Islet of Langerhans (tissue), 1 donor: ENCODE measurements at regions not wholly inside any gene's neighbourhood (a gene's known extent, or its start where the extent isn't known, plus 50 kb on each side); places are given as distances from the start of the nearest gene placed in this dataset.
"Not testable (repeated sequence)": the region's sequence is repeated elsewhere in the genome, so short reads cannot be mapped to it uniquely, and the experiment has no call there.

ENCODE experiments used
- FAIRE-seq: peaks from one replicate; lab custom pipeline; 2011; peaks lifted over from hg19 to GRCh38; lab: Jason Lieb, UNC

DNA sequence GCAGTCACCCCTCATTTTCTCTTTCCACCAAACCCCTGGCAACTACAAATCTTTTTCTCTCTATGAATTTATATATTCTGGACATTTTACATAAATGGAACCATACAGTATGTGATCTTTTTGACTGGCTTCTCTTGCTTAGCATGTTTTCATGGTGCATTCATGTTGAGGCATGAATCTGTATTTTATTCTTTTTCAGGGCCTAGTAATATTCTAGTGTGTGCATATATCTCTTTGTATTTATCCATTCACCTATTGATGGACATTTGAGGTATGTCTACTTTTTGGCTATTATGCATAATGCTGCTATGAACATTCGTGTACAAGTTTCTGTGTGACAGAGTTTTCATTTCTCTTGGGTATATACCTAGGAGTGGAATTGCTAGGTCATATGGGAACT lies 78.2 kb downstream of the HACD1 start:
- no peak for FAIRE-seq

DNA sequence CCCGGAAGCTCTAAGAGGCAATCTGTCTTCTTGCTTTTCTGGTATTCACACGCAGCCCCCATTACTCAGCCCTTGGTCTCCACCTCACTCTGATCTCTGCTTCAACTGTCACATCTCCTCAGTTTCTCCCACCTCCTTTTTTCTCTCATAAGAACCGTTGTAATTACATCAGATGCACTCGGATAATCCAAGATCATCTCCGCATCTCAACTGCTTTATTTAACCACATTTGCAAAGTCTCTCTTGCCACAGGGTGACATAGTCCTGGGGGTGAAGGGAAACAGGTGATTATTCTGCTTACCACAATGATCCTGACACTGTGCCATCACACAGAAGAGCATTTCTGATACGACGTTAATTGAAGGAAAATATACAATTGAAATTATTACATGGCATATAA lies 79.9 kb downstream of the HACD1 start:
- FAIRE-seq: no peak

DNA sequence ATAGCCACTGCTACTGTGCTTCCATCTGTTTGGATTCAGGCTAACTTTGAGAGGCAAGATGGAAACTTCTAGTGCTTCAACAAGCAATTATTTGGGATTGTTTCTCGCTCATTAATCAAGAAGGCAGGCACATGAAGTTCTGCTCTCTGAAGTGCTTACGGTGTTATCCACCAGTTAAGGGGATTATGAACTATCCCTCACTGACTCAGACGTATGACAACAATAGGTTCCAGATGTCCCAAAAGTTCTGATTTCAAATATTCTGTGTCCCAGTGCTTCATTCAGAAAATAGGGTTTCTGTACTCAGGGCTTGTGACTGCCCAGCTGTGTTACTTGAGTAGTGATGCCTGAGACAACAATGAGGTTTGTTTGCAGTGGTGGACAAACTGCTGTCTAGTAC lies 81.0 kb downstream of the HACD1 start:
- no peak for FAIRE-seq

DNA sequence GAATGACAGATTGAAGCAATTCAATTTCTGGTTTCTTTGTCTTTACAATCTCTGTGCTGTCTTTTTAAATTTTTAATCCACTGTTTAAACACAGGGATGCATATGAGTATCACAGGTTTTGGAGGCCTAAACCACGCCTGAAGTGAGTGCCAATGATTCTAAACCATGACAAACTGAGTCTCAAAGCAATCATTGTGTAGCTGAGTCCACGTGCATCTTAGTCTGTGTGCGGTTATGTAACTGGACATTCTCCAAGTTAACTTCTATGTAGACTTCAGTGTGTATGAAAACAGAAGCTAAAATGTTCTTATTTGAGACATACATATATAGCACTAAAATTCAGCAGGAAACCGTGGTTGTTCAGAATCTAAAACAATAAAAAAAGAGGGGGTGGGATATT lies 79.3 kb upstream of the ST8SIA6 start:
- no peak for FAIRE-seq

DNA sequence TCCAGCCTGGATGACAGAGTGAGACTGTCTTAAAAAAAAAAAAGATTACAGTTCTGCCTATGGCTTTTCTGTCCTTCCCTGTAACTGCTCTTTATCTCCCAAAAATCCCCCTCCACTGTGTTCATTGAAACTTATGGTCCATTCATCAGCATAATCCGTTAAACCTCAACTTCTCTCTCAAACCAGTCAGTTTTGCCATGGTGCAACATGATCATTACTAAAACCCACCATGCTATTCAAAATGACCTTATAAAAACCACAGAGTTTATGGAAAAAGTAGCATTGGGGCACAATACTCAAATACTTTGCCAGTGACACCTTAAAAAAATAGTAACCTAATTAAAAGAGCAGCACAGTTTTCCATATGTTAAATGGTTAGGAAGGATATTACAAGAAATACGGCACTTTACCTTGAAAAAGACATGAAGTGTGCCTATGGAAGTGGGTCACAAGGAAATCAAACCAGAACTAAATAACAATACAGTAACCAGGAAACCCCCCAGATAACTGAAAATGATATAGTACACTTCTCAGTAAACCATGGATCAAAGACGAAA lies 74.0 kb upstream of the ST8SIA6 start:
- FAIRE-seq: no peak

DNA sequence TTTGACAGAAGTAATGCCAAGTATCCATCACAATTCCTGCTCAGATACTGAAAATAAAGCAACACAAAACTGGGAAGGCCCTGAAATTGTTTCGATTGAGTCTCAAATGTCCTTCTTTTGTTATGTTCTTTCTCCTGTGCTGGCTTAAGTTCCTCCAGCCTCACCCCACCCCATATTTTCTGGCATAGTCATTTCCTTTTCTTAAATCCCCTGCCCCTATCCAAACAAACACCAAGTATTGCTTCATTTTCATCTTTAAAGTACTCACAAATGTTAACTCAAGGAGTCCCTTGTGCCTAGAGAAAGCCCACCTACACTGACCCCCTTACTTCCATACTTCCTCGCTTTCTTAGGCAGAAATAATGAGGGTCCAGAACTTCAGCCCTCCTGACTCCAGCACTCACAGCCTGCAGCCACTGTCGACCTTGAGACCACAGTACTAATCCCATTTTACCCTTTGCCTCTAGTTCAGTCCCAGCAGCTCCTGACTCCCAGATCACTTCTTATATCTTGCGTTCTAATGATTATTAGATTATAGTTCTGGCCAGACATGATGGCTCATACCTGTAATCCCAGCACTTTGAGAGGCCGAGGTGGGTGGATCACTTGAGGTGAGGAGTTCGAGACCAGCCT lies 73.2 kb upstream of the ST8SIA6 start:
- no peak for FAIRE-seq

DNA sequence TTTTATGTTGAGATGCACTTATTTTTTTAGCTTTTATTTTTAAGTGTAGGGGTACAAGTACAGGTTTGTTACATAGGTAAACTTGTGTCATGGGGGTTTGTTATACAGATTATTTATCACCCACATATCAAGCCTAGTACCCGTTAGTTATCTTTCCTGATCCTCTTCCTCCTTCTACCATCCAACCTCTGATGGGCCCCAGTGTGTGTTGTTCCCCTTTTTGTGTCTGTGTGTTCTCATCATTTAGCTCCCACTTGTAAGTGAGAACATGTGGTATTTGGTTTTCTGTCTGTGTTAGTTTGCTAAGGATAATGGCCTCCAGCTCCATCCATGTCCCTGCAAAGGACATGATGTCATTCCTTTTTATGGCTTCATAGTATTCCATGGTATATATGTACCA lies 72.2 kb upstream of the ST8SIA6 start:
- not testable (repeated sequence) for FAIRE-seq

DNA sequence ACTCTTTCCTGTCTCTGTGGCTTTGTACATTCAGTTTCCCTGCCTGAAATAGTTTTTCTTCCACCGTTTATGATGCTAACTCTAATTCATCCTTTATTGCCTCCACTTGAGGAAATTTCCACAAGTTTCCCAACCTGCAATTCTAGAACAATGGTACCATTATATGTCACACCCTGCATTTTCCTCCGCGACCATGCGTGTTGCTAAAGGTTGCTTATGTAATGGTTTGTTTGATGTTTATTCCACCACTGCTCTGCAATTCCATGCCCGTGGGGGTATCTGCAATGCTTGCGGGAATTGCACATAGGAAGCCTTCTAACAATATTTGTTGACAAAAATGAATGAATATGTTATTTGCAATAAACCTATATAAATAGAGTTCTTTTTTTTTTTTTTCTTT lies 69.5 kb upstream of the ST8SIA6 start:
- no peak for FAIRE-seq

DNA sequence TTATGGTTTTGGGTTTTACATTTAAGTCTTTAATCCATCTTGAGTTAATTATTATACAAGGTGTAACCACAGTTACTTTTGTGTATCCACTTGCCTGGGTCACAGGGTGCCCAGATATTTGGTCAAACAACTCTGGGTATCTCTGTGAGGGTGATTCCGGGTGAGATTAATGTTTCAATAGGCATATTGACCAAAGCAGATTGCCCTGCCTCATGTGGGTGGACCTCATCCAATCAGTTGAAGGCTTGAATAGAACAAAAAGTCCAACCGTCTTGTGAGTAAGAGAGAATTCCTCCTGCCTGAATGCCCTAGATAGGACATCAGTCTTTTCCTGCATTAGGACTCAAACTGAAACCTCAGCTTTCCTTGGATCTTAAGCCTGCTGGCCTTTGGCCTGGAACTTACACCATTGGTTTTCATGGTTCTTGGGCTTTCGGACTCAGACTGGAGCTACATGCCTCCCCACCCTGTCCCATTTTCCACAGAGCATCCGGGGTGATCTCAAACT lies 68.9 kb upstream of the ST8SIA6 start:
- no peak for FAIRE-seq

DNA sequence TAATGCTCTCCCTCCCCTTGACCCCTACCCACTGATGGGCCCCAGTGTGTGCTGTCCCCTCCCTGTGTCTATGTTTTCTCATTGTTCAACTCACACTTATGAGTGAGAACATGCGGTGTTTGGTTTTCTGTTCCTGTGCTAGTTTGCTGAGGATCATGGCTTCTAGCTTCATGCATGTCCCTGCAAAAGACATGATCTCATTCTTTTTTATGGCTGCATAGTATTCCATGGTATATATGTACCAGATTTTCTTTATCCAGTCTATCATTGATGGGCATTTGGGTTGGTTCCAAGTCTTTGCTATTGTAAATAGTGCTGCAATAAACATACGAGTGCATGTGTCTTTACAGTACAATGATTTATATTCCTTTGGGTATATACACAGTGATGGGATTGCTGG lies 67.9 kb upstream of the ST8SIA6 start:
- not testable (repeated sequence) for FAIRE-seq

DNA sequence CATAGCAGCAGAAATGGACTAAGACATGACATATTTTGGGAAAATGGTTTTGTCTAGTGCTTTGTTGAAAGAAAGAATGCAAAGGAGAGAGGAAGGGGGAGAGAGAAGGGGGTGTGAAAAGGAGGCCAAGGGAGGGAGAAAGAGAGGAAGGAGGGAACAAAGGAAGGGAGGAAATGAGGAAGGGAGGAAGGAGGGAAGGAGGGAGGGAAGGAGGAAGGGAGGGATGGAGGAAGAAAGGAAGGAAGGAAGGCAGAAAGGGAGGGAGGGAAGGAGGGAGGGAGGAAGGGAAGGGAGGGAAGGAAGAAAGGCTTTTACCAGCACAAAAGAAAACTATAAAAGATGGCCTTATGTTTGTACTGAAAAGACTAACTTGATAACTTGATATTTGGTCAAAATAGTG lies 65.1 kb upstream of the ST8SIA6 start:
- FAIRE-seq: no peak

DNA sequence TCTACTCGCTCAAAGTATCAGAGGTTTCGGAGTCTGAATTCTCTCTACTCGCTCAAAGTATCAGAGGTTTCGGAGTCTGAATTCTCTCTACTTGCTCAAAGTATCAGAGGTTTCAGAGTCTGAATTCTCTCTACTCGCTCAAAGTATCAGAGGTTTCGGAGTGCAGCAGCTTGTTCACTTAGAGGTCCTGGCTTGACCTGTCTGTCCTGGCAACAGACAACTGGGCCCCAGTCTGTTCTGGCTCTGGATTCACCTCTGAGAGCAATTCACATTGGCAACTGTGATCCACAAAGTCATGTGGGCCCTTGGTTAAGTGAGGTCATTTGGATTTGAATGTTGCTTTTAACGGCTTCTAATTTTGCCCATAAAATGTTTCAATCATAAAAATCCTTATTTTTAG lies 63.9 kb upstream of the ST8SIA6 start:
- FAIRE-seq: no peak

DNA sequence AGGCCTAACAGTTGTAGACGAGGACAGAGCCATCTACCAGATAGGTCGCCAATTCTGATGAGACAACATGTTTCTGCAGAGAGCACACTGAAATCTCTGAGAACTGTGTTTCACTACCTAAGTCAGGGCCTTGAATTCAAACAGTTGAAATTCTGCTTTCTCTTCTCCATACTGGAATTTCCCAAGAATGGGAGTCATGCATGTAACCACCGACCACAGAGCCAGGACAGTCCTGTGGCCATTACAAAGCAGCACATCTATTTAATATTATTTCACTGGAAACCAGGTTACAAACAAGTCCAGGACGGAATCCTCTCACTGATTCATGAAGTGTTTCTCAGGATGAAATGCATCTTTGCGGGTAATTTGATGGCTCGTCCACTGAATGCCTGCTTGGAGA lies 62.0 kb upstream of the ST8SIA6 start:
- no peak for FAIRE-seq

DNA sequence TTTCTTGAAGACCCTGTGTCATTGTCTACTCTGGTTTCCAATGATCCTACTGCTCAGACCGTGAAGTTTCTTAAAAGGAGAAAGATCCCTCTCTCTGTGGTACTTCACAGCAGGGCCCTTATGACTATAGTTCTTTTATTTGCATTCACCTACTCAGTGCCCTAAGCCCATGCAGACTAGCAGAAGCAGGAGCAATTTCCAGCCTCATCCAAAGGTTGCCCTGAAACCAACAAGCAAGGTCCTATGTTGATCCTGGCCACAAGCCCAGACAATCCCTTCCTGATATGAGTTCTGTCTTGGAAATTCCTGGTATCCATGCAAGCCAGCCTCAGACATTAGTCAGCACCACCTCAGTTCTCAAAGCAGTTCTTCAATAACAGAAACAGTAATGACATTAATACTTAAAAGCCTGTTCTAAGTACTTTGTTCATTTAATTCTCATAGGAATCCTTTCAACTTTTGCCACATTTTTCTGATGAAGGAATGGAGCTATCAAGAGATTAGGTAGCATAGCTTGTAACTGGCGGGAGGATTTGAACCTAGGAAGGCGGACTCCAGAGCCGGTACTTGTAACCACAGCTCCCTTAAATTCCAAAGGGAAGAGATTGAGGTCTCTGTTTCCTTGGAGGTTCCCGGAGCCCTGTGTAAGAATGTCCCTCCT lies 58.1 kb upstream of the ST8SIA6 start:
- peak; percentile 56 for FAIRE-seq

DNA sequence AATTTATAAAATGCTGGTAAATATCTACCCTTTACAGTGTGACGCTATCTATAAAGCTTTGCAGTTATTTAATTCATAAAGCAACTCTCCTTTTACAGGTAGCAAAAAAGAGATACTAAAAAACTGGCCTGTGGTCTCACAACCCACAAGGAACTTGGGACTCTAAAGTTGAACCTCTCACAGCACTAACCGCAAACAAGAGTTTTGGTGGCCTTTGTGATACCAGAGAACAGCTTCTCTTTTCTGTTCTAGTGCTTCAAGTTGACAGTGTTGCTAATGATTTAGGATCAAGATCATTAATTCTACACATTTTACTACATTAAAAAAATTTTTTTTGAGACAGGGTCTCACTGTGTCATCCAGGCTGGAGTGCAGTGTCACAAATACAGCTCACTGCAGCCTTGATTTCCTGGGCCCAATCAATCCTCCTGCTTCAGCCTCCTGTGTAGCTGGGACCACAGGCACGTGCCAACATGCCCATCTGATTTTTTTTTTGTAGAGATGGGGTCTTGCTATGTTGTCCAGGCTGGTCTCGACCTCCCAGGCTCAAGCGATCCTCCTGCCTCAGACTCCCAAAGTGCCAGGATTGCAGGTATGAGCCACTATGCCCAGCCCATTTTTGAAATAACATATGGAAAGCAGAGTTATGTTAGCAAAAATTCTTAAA lies 56.0 kb upstream of the ST8SIA6 start:
- no peak for FAIRE-seq

DNA sequence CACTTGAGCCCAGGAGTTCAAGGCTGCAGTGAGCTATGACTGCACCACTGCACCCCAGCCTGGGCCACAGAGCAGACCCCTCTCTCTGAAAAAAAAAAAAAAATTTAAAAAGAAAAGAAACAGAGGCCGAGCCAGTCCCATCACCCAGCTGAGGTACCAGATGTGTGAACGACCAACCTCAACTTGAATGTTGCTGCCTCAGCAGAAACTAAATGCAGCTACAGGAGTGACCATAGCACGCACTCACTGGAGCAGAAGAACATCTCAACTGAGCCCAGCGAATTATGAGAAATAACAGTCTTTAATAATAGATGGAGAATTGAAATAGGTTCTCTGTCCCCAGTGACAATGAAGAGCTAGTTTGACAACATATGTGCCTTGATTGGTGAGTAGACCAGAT lies 53.1 kb upstream of the ST8SIA6 start:
- no peak for FAIRE-seq

DNA sequence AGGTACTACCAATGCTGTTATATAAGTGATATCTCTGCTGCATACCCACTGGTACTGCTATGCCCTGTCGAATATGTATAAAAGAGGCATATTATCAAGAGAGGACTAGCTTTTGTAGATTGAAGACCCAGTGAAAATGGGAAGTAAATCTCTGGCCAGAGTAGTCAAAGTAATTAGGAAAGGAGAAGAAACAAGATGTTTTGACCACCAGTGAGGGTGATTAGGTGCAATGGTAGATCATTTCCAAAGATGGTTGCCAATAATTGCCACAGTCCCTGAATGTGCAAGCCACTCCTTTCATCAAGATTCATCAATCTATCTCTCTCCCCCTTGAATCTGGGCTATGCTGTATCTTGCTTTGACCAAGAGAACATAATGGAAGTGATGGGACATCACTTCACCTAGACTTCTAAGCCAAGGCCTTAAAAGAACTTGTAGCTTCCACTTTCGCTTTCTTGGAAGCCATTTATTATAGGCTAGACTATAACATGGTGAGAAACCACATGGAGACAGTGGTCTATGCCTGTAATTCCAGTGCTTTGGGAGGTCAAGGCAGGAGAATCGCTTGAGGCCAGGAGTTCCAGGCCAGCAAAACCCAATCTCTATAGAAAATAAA lies 52.6 kb upstream of the ST8SIA6 start:
- FAIRE-seq: no peak

DNA sequence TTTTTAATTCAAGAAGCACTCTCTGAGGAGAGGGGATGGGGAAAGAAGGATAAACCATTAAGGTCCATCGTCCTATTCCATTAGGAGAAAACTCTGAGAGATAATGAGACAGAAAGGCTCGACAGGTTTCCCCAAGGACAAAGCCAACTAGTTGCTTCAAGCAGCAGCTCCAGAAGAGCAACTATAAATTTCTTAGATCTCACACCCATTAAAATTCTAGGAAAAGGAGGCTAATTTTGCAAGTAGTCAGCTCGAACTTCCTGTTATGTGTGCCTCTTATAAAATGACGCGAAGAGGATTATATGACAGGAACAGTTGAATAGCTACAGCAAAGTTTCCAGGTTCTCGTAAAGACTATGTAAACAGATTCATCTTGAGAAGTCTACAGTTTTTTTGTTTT lies 52.0 kb upstream of the ST8SIA6 start:
- FAIRE-seq: no peak

DNA sequence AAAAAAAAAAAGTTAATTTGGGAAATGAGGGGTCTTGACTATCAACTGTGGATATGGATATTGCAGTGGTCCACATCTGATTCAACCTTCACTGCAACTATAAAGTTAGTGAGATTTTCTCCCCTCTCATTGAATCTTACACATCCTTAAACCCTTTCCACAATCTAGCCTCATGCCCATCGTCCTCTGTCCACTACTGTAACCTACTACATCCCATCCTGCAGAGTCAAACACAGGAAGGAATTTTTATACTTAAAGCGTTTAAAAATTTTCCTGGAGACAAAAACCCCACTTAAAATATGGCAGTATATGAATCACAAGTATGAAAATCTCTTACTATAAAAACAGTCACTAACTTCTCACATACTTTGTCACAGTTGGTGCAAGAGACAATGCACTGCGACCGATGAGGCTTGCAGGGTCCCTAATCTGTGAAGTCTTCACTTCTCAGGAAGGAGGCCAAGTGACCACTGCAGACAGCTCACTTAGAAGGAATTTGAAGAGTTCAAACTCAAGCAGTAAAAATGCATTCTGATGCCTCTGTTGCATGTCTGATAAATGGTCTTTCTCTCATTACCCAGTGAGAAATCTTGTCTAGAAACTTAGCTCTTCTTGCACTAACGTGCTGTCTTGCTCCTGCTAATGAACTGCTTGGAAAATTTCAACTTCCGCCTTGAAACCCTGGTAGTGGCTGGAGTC lies 50.3 kb upstream of the ST8SIA6 start:
- FAIRE-seq: no peak
